Adipocyte (in vitro differentiated cells): ENCODE measurements at regions not wholly inside any gene's neighbourhood (a gene's known extent, or its start where the extent isn't known, plus 50 kb on each side); places are given as distances from the start of the nearest gene placed in this dataset.
A peak's percentile ranks its signal among the peaks of the same experiment; 100 is the strongest.
"Not testable (repeated sequence)": the region's sequence is repeated elsewhere in the genome, so short reads cannot be mapped to it uniquely, and the experiment has no call there.

ENCODE experiments used
- DNase-seq: peaks from one replicate; pipeline ENCODE4 v3.0.0-alpha.2; 2015; ENCODE audit warnings: low read depth
- H3K27me3 ChIP-seq: replicated peaks from 2 replicates; pipeline ENCODE4 v1.7.0; 2013; ENCODE audit warnings: mild to moderate bottlenecking, low read length, moderate library complexity; ENCODE audit not compliant: control insufficient read depth, insufficient read depth
- H3K36me3 ChIP-seq: 2 replicates; pipeline ENCODE4 v1.7.0; 2013; ENCODE audit warnings: low read length, mild to moderate bottlenecking, moderate library complexity; ENCODE audit not compliant: control insufficient read depth, insufficient read depth, severe bottlenecking
- H3K4me1 ChIP-seq: 2 replicates; pipeline ENCODE4 v1.7.0; 2013; ENCODE audit warnings: mild to moderate bottlenecking, low read length, moderate library complexity; ENCODE audit not compliant: control insufficient read depth, insufficient read depth
- H3K4me3 ChIP-seq: 2 replicates; pipeline ENCODE4 v1.7.0; 2013; ENCODE audit warnings: mild to moderate bottlenecking, low read length, moderate library complexity
- H3K9ac ChIP-seq: 2 replicates; pipeline ENCODE4 v1.7.0; 2013; ENCODE audit warnings: mild to moderate bottlenecking, low read length, moderate library complexity
- H3K9me3 ChIP-seq: 2 replicates; pipeline ENCODE4 v1.7.0; 2013; ENCODE audit warnings: mild to moderate bottlenecking, low read length, moderate library complexity; ENCODE audit not compliant: control insufficient read depth

GRCh38 chr7:110421490-110422241 is 669.3 kb upstream of the LRRN3 start:
- H3K9me3 ChIP-seq = no peaks in the 10 kb centered on the region
- no peak for DNase-seq
- no peak overlapping the region for H3K9ac ChIP-seq
- H3K36me3 ChIP-seq = no peaks in the 10 kb centered on the region
- H3K4me1 ChIP-seq = no peaks in the 10 kb centered on the region
- no peak overlapping the region for H3K4me3 ChIP-seq
- H3K27me3 ChIP-seq = no peaks in the 10 kb centered on the region

- Histone ChIP-seq H3K9me3 (no peaks in the 10 kb centered on the region), H3K4me3 (no peak overlapping the region), H3K36me3 (no peaks in the 10 kb centered on the region), H3K27me3 (no peaks in the 10 kb centered on the region), H3K9ac (no peak overlapping the region), H3K4me1 (no peaks in the 10 kb centered on the region)
- DNase-seq = no peak
Observed at GRCh38 chr7:110432061-110432553, 658.8 kb upstream of the LRRN3 start.

GRCh38 chr7:110438926-110439325 is 652.0 kb upstream of the LRRN3 start:
- not testable (repeated sequence) for H3K4me3 ChIP-seq, H3K27me3 ChIP-seq, H3K9me3 ChIP-seq, H3K36me3 ChIP-seq, DNase-seq, H3K4me1 ChIP-seq, H3K9ac ChIP-seq

GRCh38 chr7:110442381-110442837 is 648.5 kb upstream of the LRRN3 start:
- DNase-seq = peak; percentile 2
- H3K4me1 ChIP-seq = no peaks in the 10 kb centered on the region
- no peak overlapping the region for H3K4me3 ChIP-seq
- no peaks in the 10 kb centered on the region for H3K9me3 ChIP-seq
- H3K27me3 ChIP-seq = no peaks in the 10 kb centered on the region
- H3K36me3 ChIP-seq = no peaks in the 10 kb centered on the region
- no peak overlapping the region for H3K9ac ChIP-seq

- Histone ChIP-seq H3K4me3 (no peak overlapping the region), H3K27me3 (no peaks in the 10 kb centered on the region), H3K9ac (no peak overlapping the region), H3K4me1 (no peaks in the 10 kb centered on the region), H3K36me3 (no peaks in the 10 kb centered on the region), H3K9me3 (no peaks in the 10 kb centered on the region)
- no peak for DNase-seq
Observed at GRCh38 chr7:110446658-110447057, 644.3 kb upstream of the LRRN3 start.

- H3K36me3 ChIP-seq = no peaks in the 10 kb centered on the region
- H3K9ac ChIP-seq = no peak overlapping the region
- DNase-seq = no peak
- no peaks in the 10 kb centered on the region for H3K27me3 ChIP-seq
- no peaks in the 10 kb centered on the region for H3K4me1 ChIP-seq
- no peak overlapping the region for H3K4me3 ChIP-seq
- no peaks in the 10 kb centered on the region for H3K9me3 ChIP-seq
Observed at GRCh38 chr7:110448918-110449317, 642.0 kb upstream of the LRRN3 start.

- H3K4me3 ChIP-seq = no peak overlapping the region
- no peak overlapping the region for H3K9ac ChIP-seq
- no peaks in the 10 kb centered on the region for H3K4me1 ChIP-seq
- no peak for DNase-seq
- H3K9me3 ChIP-seq = no peaks in the 10 kb centered on the region
- H3K27me3 ChIP-seq = no peaks in the 10 kb centered on the region
- no peaks in the 10 kb centered on the region for H3K36me3 ChIP-seq
Observed at GRCh38 chr7:110454713-110455112, 636.2 kb upstream of the LRRN3 start.

GRCh38 chr7:110461621-110462020 is 629.3 kb upstream of the LRRN3 start:
- no peaks in the 10 kb centered on the region for H3K4me1 ChIP-seq
- H3K4me3 ChIP-seq = no peak overlapping the region
- H3K9ac ChIP-seq = no peak overlapping the region
- H3K9me3 ChIP-seq = no peaks in the 10 kb centered on the region
- DNase-seq = no peak
- H3K27me3 ChIP-seq = no peaks in the 10 kb centered on the region
- H3K36me3 ChIP-seq = no peaks in the 10 kb centered on the region

- Histone ChIP-seq H3K36me3 (no peaks in the 10 kb centered on the region), H3K4me3 (no peak overlapping the region), H3K4me1 (no peaks in the 10 kb centered on the region), H3K27me3 (no peaks in the 10 kb centered on the region), H3K9me3 (no peaks in the 10 kb centered on the region), H3K9ac (no peak overlapping the region)
- DNase-seq = no peak
Observed at GRCh38 chr7:110470420-110470819, 620.5 kb upstream of the LRRN3 start.

- not testable (repeated sequence) for H3K4me1 ChIP-seq, H3K9ac ChIP-seq, H3K9me3 ChIP-seq, H3K4me3 ChIP-seq, H3K36me3 ChIP-seq, H3K27me3 ChIP-seq, DNase-seq
Observed at GRCh38 chr7:110472419-110472818, 618.5 kb upstream of the LRRN3 start.

GRCh38 chr7:110480964-110481363 is 610.0 kb upstream of the LRRN3 start:
- Histone ChIP-seq H3K4me3 (no peak overlapping the region), H3K27me3 (no peaks in the 10 kb centered on the region), H3K9ac (no peak overlapping the region), H3K4me1 (no peaks in the 10 kb centered on the region), H3K9me3 (peaks cover 10% of the 10 kb centered on the region), H3K36me3 (no peaks in the 10 kb centered on the region)
- DNase-seq = no peak

GRCh38 chr7:110483553-110483952 is 607.4 kb upstream of the LRRN3 start:
- Histone ChIP-seq H3K27me3 (no peaks in the 10 kb centered on the region), H3K4me3 (no peak overlapping the region), H3K9ac (no peak overlapping the region), H3K9me3 (peaks cover 10% of the 10 kb centered on the region), H3K36me3 (no peaks in the 10 kb centered on the region), H3K4me1 (no peaks in the 10 kb centered on the region)
- DNase-seq = no peak
